ENCODE measurements at regions not wholly inside any gene's neighbourhood (a gene's known extent, or its start where the extent isn't known, plus 50 kb on each side); places are given as distances from the start of the nearest gene placed in this dataset.
A peak's percentile ranks its signal among the peaks of the same experiment; 100 is the strongest.

DNA sequence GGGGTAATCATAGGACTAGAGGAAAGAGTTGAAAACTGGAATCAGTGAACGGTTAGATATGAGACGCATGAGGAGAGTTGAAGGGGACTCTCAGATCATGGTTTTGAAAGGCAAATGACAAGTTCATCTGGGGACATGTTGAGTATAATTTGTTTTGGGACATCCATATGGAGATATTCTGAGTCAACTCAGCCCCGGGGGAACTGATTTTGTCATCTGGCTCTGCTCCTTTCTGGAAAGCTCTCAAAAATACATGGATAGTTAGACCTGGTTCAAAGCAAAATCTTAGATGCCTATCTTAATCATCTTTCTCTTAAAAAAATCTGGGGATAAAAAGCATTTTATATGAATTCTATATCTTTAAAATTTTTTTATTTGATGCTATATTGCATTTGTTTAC is 161.2 kb downstream of the SNX18 start:
- intact Hi-C loops (cut with micrococcal nuclease) = no loop called here

DNA sequence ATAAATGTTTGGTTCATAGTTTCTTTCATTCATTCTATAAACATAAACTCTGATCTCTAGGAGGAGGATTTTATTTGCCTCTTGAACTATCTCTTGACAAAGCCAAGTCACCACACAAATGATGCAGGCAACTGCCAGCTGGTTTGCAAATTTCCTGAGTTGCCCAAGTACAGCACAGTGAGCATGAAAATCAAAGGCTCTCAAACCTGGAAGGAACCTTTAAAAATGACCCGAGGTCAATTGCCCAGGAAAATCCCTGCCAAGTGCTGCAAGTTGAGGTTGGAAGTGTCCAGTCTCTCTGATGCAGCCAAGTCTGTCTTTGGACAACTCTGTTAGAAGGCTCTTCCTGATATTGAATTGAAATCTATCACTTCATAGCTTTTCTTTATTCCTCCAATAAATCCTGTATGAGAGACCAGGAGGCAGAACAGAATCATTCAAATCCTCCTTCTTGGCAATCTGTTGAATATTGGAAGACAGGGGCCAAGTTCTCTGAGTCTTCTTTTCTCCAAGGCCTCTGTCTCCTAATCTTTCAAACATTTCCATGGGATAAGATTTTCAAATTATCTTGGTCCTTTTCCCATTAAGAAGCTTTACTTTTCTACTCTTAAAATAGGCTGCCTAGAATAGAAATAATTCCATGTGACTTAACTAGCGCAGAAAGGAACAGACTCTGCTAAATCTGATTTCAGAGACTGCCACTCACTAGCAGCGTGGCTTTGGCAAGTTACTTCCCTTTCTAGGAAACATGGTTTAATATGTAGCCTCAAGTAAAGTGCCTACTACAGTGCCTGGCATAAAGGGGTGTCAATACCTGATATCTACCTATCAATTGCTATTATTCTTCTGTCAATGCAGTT is 159.2 kb downstream of the SNX18 start:
- ATAC-seq (no peak), DNase-seq (no peak)
- H3K36me3 Mint-ChIP-seq = peaks cover 0 to 42% (median 0%) of the 10 kb centered on the region in 5 donors
- ChIA-PET POLR2A (no interaction called here), CTCF (no interaction called here)
- H3K4me1 Mint-ChIP-seq = peaks cover 23 to 49% (median 36%) of the 10 kb centered on the region in 7 donors
- Histone ChIP-seq H3K4me1 (ENCODE audit: control insufficient read depth in 2 of 2, insufficient read depth in 2 of 2, low read length in 2 of 2) (peaks cover 21 to 29% of the 10 kb centered on the region in 2 donors), H3K27me3 (ENCODE audit: control insufficient read depth in 2 of 2, insufficient read depth in 2 of 2, low read length in 2 of 2) (no peaks in the 10 kb centered on the region), H3K36me3 (ENCODE audit: control insufficient read depth in 2 of 3, insufficient read depth in 3 of 3, low read length in 3 of 3) (no peaks in the 10 kb centered on the region), H3K9me3 (ENCODE audit: control insufficient read depth in 2 of 3, low read length in 3 of 3) (no peaks in the 10 kb centered on the region), H3K27ac (ENCODE audit: low read depth, low read length) (no peak overlapping the region), H3K4me3 (ENCODE audit: low read length) (no peak overlapping the region)
- H3K4me3 Mint-ChIP-seq = no peak overlapping the region
- H3K9me3 Mint-ChIP-seq = peaks cover 0 to 24% (median 4%) of the 10 kb centered on the region in 11 donors
- intact Hi-C loops (cut with micrococcal nuclease) = no loop called here
- peaks cover 0 to 19% (median 0%) of the 10 kb centered on the region in 5 donors for H3K27me3 Mint-ChIP-seq
- H3K27ac Mint-ChIP-seq = no peak overlapping the region

More for the DNA sequence above, 161.2 kb downstream of the SNX18 start:
- ChIA-PET CTCF (no interaction called here), POLR2A (no interaction called here)
- Histone ChIP-seq H3K27ac (ENCODE audit: low read depth, low read length) (no peak overlapping the region), H3K27me3 (ENCODE audit: control insufficient read depth in 2 of 2, insufficient read depth in 2 of 2, low read length in 2 of 2) (no peaks in the 10 kb centered on the region), H3K9me3 (ENCODE audit: control insufficient read depth in 2 of 3, low read length in 3 of 3) (no peaks in the 10 kb centered on the region), H3K4me1 (ENCODE audit: control insufficient read depth in 2 of 2, insufficient read depth in 2 of 2, low read length in 2 of 2) (peaks cover 11 to 18% of the 10 kb centered on the region in 2 donors), H3K36me3 (ENCODE audit: control insufficient read depth in 2 of 3, insufficient read depth in 3 of 3, low read length in 3 of 3) (no peaks in the 10 kb centered on the region), H3K4me3 (ENCODE audit: low read length) (no peak overlapping the region)
- Mint-ChIP-seq H3K4me1 (peaks cover 14 to 31% (median 22%) of the 10 kb centered on the region in 7 donors), H3K27me3 (peaks cover 0 to 36% (median 0%) of the 10 kb centered on the region in 5 donors), H3K36me3 (peaks cover 0 to 31% (median 3%) of the 10 kb centered on the region in 5 donors), H3K9me3 (peaks cover 0 to 20% (median 0%) of the 10 kb centered on the region in 11 donors), H3K4me3 (no peak overlapping the region), H3K27ac (no peak overlapping the region)
- DNase-seq (no peak), ATAC-seq (no peak)

DNA sequence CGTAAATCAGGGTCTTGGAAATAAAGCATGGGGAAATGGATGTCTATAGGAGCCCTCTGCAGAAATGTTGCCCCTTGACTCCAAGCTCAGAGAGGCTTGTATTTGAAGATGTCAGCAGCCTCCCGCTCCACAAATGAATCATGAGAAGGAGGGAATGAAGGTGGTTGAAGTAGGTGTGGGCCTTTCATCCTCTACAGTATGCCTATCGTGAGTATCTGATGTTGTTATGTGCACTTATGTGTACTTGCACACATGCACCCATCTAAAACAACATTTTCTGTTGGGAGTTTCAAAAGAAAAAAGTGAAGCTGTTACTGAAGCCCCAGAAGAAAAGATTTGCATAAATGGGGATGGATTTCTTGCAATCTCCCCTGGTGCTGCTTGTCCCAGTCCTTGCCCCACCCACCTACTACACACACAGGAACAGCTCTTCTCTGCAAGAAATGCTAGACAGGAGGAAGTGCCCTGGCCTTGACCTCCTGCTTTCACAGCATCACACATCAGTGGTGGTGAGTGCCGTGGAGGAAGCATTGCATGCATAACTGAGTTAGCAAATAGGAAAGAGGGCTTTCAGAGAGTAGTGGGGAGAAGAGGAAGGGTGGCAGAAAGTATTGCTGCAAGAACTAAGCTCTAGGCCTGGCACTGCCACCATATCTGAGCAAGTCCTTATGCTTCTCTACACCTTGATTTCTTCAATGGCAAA is 156.1 kb downstream of the SNX18 start:
- Mint-ChIP-seq H3K4me1 (peaks cover 40 to 74% (median 58%) of the 10 kb centered on the region in 7 donors), H3K9me3 (peaks cover 0 to 30% (median 4%) of the 10 kb centered on the region in 11 donors), H3K36me3 (peaks cover 0 to 57% (median 0%) of the 10 kb centered on the region in 5 donors), H3K4me3 (peak overlapping the region in 9 of 10 donors; percentile 9 to 67 (median 45)), H3K27ac (peak overlapping the region; percentile 11 to 83 (median 56)), H3K27me3 (peaks cover 0 to 5% (median 0%) of the 10 kb centered on the region in 5 donors)
- no peaks in the 10 kb centered on the region for H3K36me3 ChIP-seq (ENCODE audit: control insufficient read depth in 2 of 3, insufficient read depth in 3 of 3, low read length in 3 of 3)
- ChIA-PET CTCF (interaction anchor here (0.7 to 0.8 kb wide), 2 partner anchors 33 to 63 kb away, joined by 3 to 4 read pairs; no protein-coding TSS in a partner anchor), POLR2A (interaction anchor here (0.6 to 2.3 kb wide), 9 partner anchors 10 to 154 kb away, joined by 3 to 8 read pairs (median 6); no protein-coding TSS in a partner anchor)
- peak; percentile 88 for ATAC-seq
- no peaks in the 10 kb centered on the region for H3K27me3 ChIP-seq (ENCODE audit: control insufficient read depth in 2 of 2, insufficient read depth in 2 of 2, low read length in 2 of 2)
- intact Hi-C loops (cut with micrococcal nuclease) = loop anchor here (1.0 to 2.0 kb wide), 2 partner anchors 27 to 71 kb away; no protein-coding TSS in a partner anchor
- H3K27ac ChIP-seq (ENCODE audit: low read depth, low read length) = no peak overlapping the region
- DNase-seq = peak in 7 of 9 donors; percentile 32 to 52 (median 39)
- H3K4me1 ChIP-seq (ENCODE audit: control insufficient read depth in 2 of 2, insufficient read depth in 2 of 2, low read length in 2 of 2) = peaks cover 35 to 36% of the 10 kb centered on the region in 2 donors
- no peaks in the 10 kb centered on the region for H3K9me3 ChIP-seq (ENCODE audit: control insufficient read depth in 2 of 3, low read length in 3 of 3)
- H3K4me3 ChIP-seq (ENCODE audit: low read length) = no peak overlapping the region

DNA sequence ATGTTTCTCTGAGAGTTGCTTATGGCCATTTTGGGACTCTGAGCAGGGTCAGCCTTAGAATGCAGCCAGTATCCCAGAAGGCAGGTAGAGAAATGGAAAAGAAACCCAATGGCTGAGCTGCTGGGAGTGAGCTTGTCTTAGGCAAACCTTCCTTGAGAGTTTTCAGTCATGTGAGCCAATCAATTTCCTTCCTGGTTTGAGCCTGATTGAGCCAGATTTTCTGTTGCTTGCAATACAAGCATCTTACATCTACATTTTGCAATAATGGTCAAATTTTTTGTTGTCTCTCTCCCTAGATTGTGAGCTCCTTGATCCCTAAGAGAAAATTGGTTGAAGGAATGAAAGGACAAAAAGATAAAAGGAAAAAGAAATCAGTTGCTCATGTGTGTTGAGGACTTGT is 155.3 kb downstream of the SNX18 start:
- Mint-ChIP-seq H3K27me3 (no peaks in the 10 kb centered on the region), H3K36me3 (peaks cover 5 to 57% (median 7%) of the 10 kb centered on the region in 5 donors), H3K9me3 (peaks cover 1 to 31% (median 9%) of the 10 kb centered on the region in 11 donors), H3K4me3 (peak overlapping the region in 5 of 10 donors; percentile 9 to 50 (median 34)), H3K4me1 (peaks cover 39 to 78% (median 58%) of the 10 kb centered on the region in 7 donors), H3K27ac (peak overlapping the region in 6 of 9 donors; percentile 3 to 73 (median 22))
- Histone ChIP-seq H3K4me1 (ENCODE audit: control insufficient read depth in 2 of 2, insufficient read depth in 2 of 2, low read length in 2 of 2) (peaks cover 35 to 36% of the 10 kb centered on the region in 2 donors), H3K36me3 (ENCODE audit: control insufficient read depth in 2 of 3, insufficient read depth in 3 of 3, low read length in 3 of 3) (no peaks in the 10 kb centered on the region), H3K27ac (ENCODE audit: low read depth, low read length) (no peak overlapping the region), H3K4me3 (ENCODE audit: low read length) (no peak overlapping the region), H3K9me3 (ENCODE audit: control insufficient read depth in 2 of 3, low read length in 3 of 3) (no peaks in the 10 kb centered on the region), H3K27me3 (ENCODE audit: control insufficient read depth in 2 of 2, insufficient read depth in 2 of 2, low read length in 2 of 2) (no peaks in the 10 kb centered on the region)
- ChIA-PET POLR2A (interaction anchor here (0.6 to 2.3 kb wide), 7 partner anchors 9 to 71 kb away, joined by 3 to 8 read pairs (median 6); no protein-coding TSS in a partner anchor), CTCF (interaction anchor here (0.7 to 1.0 kb wide), 3 partner anchors 26 to 154 kb away, joined by 3 to 4 read pairs (median 3); no protein-coding TSS in a partner anchor)
- ATAC-seq (no peak), DNase-seq (no peak)
- intact Hi-C loops (cut with micrococcal nuclease) = loop anchor here (1.0 to 2.0 kb wide), 2 partner anchors 27 to 72 kb away; no protein-coding TSS in a partner anchor

DNA sequence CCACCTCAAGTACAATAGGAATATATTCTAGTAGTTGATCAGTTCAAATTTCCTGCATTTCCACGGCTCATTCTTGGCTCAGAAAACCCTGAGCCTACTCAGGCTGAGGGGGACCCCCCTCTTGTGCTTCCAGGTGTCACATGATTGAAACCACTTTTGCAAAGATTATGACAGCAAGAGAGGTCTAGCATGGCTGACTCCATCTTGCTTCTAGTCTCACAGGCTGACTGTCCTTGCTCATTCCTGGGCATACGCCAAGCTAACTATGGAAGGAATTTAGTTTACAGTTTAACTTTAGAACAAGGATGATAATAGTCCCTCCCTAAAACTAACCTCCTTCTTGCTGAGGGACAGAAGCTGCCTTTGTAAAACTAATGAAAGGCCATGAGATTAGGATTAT is 154.1 kb downstream of the SNX18 start:
- POLR2A ChIA-PET = interaction anchor here (0.7 to 2.3 kb wide), 3 partner anchors 11 to 41 kb away, joined by 3 to 7 read pairs (median 4); no protein-coding TSS in a partner anchor

DNA sequence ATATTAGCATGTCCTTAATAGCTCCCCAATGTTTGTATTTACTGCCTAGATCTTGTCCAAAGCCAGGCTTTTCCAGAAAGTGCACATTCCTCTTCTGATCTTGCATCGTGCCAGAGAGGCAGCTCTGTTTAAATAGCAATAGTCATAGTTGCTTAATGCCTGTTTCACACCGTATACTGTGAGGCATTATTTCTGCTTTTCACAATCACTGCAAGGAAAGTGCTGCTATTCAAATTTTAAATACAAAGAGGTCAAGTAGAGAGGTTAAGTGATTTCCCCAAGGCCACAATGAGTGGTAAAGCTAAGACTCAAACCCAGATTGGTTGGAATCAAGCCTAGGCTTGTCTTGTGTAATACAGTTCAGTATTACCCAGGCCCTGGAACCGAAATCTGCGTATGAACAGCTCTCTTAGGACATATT is 153.6 kb downstream of the SNX18 start:
- ATAC-seq = peak; percentile 65
- POLR2A ChIA-PET = interaction anchor here (0.6 to 2.3 kb wide), 4 partner anchors 10 to 57 kb away, joined by 3 to 7 read pairs (median 4); no protein-coding TSS in a partner anchor
- Mint-ChIP-seq H3K4me1 (peaks cover 39 to 70% (median 56%) of the 10 kb centered on the region in 7 donors), H3K27ac (peak overlapping the region in 2 of 9 donors; percentile 58 to 59), H3K36me3 (peaks cover 5 to 62% (median 8%) of the 10 kb centered on the region in 5 donors), H3K27me3 (no peaks in the 10 kb centered on the region), H3K4me3 (peak overlapping the region in 2 of 10 donors; percentile 60 to 67), H3K9me3 (peaks cover 1 to 39% (median 10%) of the 10 kb centered on the region in 11 donors)
- H3K9me3 ChIP-seq (ENCODE audit: control insufficient read depth in 2 of 3, low read length in 3 of 3) = no peaks in the 10 kb centered on the region
- peaks cover 32 to 35% of the 10 kb centered on the region in 2 donors for H3K4me1 ChIP-seq (ENCODE audit: control insufficient read depth in 2 of 2, insufficient read depth in 2 of 2, low read length in 2 of 2)
- no peaks in the 10 kb centered on the region for H3K27me3 ChIP-seq (ENCODE audit: control insufficient read depth in 2 of 2, insufficient read depth in 2 of 2, low read length in 2 of 2)
- CTCF ChIA-PET = interaction anchor here (0.6 to 1.3 kb wide), 2 partner anchors 92 to 146 kb away, joined by 3 read pairs; no protein-coding TSS in a partner anchor
- no peak overlapping the region for H3K4me3 ChIP-seq (ENCODE audit: low read length)
- intact Hi-C loops (cut with micrococcal nuclease) = no loop called here
- DNase-seq = no peak
- H3K27ac ChIP-seq (ENCODE audit: low read depth, low read length) = no peak overlapping the region
- H3K36me3 ChIP-seq (ENCODE audit: control insufficient read depth in 2 of 3, insufficient read depth in 3 of 3, low read length in 3 of 3) = no peaks in the 10 kb centered on the region

More for the DNA sequence above, 154.1 kb downstream of the SNX18 start:
- peaks cover 35 to 36% of the 10 kb centered on the region in 2 donors for H3K4me1 ChIP-seq (ENCODE audit: control insufficient read depth in 2 of 2, insufficient read depth in 2 of 2, low read length in 2 of 2)
- H3K27ac ChIP-seq (ENCODE audit: low read depth, low read length) = no peak overlapping the region
- Mint-ChIP-seq H3K9me3 (peaks cover 1 to 35% (median 10%) of the 10 kb centered on the region in 11 donors), H3K4me3 (no peak overlapping the region), H3K36me3 (peaks cover 5 to 59% (median 7%) of the 10 kb centered on the region in 5 donors), H3K4me1 (peaks cover 39 to 76% (median 58%) of the 10 kb centered on the region in 7 donors), H3K27me3 (no peaks in the 10 kb centered on the region), H3K27ac (peak overlapping the region in 5 of 9 donors; percentile 12 to 58 (median 34))
- intact Hi-C loops (cut with micrococcal nuclease) = loop anchor here in 1 of 2 donors (2.0 kb wide), 1 partner anchor 73 kb away; no protein-coding TSS in a partner anchor
- CTCF ChIA-PET = interaction anchor here (1.3 kb wide), 1 partner anchor 93 kb away, joined by 3 read pairs; no protein-coding TSS in a partner anchor
- no peaks in the 10 kb centered on the region for H3K9me3 ChIP-seq (ENCODE audit: control insufficient read depth in 2 of 3, low read length in 3 of 3)
- H3K4me3 ChIP-seq (ENCODE audit: low read length) = no peak overlapping the region
- H3K36me3 ChIP-seq (ENCODE audit: control insufficient read depth in 2 of 3, insufficient read depth in 3 of 3, low read length in 3 of 3) = no peaks in the 10 kb centered on the region
- no peaks in the 10 kb centered on the region for H3K27me3 ChIP-seq (ENCODE audit: control insufficient read depth in 2 of 2, insufficient read depth in 2 of 2, low read length in 2 of 2)
- no peak for ATAC-seq
- no peak for DNase-seq
